ENCODE measurements at regions not wholly inside any gene's neighbourhood (a gene's known extent, or its start where the extent isn't known, plus 50 kb on each side); places are given as distances from the start of the nearest gene placed in this dataset.
"Not testable (repeated sequence)": the region's sequence is repeated elsewhere in the genome, so short reads cannot be mapped to it uniquely, and the experiment has no call there.

DNA sequence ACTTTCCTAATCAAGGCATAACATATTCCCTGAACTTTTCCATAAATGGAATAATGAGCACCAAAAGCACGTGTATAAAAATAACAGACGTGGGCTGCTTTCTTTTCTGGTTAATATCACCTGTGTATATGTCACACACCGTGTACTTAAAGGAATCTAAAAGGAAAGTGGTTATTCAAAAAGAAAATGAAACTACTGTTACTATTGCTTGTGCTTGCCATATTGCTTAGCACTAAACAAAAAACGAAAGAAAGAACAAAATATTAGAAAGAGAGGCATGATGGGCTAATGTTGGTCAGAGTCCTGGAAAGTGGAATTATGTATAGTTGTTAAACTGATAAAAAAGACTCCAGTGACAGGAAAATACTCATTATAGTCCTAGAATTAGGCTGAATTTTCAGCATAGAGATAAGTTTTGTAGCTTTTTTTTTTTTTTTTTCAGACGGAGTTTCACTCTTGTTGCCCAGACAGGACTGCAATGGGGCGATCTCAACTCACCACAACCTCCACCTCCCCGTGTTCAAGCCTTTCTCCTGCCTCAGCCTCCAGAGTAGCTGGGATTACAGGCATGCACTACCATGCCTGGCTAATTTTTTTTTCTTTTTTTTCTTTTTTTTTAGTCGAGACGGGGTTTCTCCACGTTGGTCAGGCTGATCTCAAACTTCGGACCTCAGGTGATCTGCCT, 123.2 kb downstream of the PABPC4L start:
- POLR2A ChIA-PET: no interaction called here
- CTCF ChIA-PET: no interaction called here
- H3K4me3 ChIP-seq (ENCODE audit: low read depth, low read length): no peak overlapping the region
- TF ChIP-seq, protein P1, sequence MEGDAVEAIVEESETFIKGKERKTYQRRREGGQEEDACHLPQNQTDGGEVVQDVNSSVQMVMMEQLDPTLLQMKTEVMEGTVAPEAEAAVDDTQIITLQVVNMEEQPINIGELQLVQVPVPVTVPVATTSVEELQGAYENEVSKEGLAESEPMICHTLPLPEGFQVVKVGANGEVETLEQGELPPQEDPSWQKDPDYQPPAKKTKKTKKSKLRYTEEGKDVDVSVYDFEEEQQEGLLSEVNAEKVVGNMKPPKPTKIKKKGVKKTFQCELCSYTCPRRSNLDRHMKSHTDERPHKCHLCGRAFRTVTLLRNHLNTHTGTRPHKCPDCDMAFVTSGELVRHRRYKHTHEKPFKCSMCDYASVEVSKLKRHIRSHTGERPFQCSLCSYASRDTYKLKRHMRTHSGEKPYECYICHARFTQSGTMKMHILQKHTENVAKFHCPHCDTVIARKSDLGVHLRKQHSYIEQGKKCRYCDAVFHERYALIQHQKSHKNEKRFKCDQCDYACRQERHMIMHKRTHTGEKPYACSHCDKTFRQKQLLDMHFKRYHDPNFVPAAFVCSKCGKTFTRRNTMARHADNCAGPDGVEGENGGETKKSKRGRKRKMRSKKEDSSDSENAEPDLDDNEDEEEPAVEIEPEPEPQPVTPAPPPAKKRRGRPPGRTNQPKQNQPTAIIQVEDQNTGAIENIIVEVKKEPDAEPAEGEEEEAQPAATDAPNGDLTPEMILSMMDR (IDR thresholded peaks at IDR 0.05; ENCODE audit: insufficient read depth, low read length, missing control alignments): no peak
- no peak for DNase-seq (ENCODE audit: low read depth, low spot score)

DNA sequence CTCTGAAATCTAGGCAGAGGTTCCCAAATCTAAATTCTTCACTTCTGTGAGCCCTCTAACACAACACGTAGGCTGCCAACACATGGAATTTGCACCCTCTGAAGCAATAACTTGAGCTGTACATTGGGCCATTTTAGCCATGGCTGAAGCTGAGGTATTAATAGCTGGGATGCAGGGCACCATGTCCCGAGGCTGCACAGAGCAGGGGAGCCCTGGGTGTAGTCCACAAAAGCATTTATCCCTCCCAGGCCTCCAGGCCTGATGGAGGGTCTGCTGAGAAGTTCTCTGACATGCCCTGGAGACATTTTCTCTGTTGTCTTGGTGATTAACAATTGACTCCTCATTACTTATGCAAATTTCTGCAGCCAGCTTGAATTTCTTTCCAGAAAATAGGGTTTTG, 127.9 kb downstream of the PABPC4L start:
- CTCF ChIA-PET: no interaction called here
- DNase-seq (ENCODE audit: low read depth, low spot score): no peak
- POLR2A ChIA-PET: no interaction called here
- H3K4me3 ChIP-seq (ENCODE audit: low read depth, low read length): no peak overlapping the region
- TF ChIP-seq, protein P1 (IDR thresholded peaks at IDR 0.05; ENCODE audit: insufficient read depth, low read length, missing control alignments): no peak

DNA sequence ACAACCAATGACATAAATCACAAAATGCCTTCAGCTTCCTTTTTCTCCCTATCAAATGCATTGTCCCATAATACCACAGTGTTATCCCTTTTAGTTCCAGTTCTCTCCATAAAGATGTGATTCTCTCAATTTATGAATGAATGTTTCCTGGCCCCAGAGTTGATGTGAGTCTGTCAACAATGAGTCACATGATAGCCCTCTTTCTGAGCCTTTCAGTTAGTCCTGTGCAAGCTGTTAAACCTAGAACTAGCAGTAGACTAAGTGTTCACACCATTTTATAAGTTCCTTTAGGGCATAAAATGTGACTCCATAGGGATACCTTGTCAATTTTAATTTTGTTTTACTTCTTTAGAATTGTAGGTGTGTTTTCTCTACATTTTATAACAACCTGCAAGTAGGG, 129.5 kb downstream of the PABPC4L start:
- no peak overlapping the region for H3K4me3 ChIP-seq (ENCODE audit: low read depth, low read length)
- TF ChIP-seq, protein P1 (IDR thresholded peaks at IDR 0.05; ENCODE audit: insufficient read depth, low read length, missing control alignments): no peak
- POLR2A ChIA-PET: no interaction called here
- CTCF ChIA-PET: no interaction called here
- no peak for DNase-seq (ENCODE audit: low read depth, low spot score)

DNA sequence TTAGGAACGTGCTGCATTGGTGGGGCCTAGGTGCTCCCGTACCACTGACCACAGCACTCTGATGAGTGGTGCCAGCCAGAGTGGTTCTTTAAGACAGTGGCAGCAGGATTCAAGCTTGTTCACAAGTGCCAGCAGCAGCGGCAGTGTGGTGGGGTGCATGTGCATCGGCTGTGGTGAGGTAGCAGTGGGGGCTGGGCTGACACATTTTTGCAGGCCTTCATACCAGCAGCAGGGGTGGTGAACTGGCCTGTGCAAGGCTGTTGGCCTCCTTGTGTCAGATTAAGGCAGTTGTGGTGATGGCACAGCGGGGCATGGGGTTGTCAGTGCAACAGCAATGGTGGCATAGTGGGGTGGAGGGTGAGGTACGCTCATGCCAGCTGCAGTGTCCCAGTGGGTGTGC, 131.4 kb downstream of the PABPC4L start:
- TF ChIP-seq, protein P1 (IDR thresholded peaks at IDR 0.05; ENCODE audit: insufficient read depth, low read length, missing control alignments): no peak
- ChIA-PET POLR2A (no interaction called here), CTCF (no interaction called here)
- no peak overlapping the region for H3K4me3 ChIP-seq (ENCODE audit: low read depth, low read length)
- DNase-seq (ENCODE audit: low read depth, low spot score): no peak

DNA sequence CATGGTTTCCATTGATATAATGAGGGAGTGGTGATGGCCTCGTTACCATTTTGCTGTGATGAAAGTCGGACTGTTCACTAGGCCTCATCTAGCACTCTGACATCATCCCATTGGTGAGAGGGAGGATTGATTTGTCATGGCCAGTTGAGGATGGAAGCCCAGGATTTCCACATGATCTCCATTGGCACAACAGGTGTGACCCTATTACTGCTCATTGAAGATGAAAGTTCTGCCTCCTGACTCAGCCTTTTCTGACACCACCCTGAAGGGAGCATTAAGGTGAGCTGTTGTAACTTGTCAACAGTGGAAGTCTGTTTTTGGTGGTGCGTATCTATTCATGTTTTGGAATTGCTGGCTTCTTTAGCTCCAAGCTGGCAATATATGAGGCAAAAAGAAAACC, 144.2 kb downstream of the PABPC4L start:
- no peak overlapping the region for H3K4me3 ChIP-seq (ENCODE audit: low read depth, low read length)
- no peak for DNase-seq (ENCODE audit: low read depth, low spot score)
- TF ChIP-seq, protein P1 (IDR thresholded peaks at IDR 0.05; ENCODE audit: insufficient read depth, low read length, missing control alignments): no peak
- ChIA-PET POLR2A (no interaction called here), CTCF (no interaction called here)

DNA sequence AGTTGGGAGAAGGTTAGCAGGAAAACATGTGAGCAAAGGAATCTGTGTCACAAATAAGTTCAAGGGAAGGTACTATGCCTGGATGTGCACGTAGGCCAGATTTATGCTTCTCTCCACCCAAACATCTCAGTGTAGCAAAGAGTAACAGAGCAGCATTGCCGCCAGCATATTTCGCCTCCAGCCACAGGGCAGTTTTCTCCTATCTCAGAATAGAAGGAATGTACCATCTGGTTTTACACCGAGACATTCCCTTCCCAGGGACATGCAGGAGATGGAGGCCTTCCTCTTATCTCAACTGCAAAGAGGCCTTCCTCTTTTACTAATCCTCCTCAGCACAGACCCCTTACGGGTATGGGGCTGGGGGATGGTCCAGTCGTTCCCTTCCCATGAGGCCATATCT, 155.4 kb downstream of the PABPC4L start:
- POLR2A ChIA-PET; DNase-seq (ENCODE audit: low read depth, low spot score); CTCF ChIA-PET; H3K4me3 ChIP-seq (ENCODE audit: low read depth, low read length): not testable (repeated sequence)

DNA sequence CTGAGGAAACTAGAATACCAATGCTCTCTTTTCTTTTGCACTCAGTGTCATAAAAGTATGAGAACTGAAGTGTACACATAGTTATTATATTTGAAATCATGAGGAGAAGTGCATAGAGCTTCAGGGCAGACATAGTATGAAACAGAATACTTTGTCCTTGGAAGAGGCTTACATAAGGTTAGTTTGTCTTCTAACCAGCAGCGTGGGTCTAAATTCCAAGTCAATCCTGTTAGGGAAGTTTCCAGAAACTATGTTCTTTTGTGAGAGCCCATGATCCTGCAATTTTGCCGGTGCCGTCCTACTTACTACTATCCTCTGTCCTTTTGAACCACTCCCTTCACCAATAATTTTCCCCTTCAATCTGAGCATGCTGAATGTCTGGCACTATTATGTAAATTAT, 156.2 kb downstream of the PABPC4L start:
- TF ChIP-seq, protein P1 (IDR thresholded peaks at IDR 0.05; ENCODE audit: insufficient read depth, low read length, missing control alignments): no peak
- CTCF ChIA-PET: no interaction called here

More for the DNA sequence above, 156.2 kb downstream of the PABPC4L start:
- DNase-seq (ENCODE audit: low read depth, low spot score): no peak
- POLR2A ChIA-PET: no interaction called here
- H3K4me3 ChIP-seq (ENCODE audit: low read depth, low read length): no peak overlapping the region

All from AG04449 (cell line).